LNCaP clone FGC (cell line): ENCODE measurements at regions not wholly inside any gene's neighbourhood (a gene's known extent, or its start where the extent isn't known, plus 50 kb on each side); places are given as distances from the start of the nearest gene placed in this dataset.

Experiments used
- DNase-seq: peaks from one replicate; pipeline ENCODE4 v3.0.0-alpha.2; 2011; ENCODE audit warnings: low read depth
- H3K4me3 ChIP-seq: 2 replicates; pipeline ENCODE4 v1.5.1; 2011; ENCODE audit warnings: mild to moderate bottlenecking, low read depth, low read length, control low read depth
- TF ChIP-seq, protein P1 (sequence below): IDR thresholded peaks from 2 replicates; pipeline ENCODE4 v1.5.1; 2012; ENCODE audit warnings: mild to moderate bottlenecking; ENCODE audit not compliant: control insufficient read depth, insufficient read depth; ENCODE audit errors: extremely low read depth

GRCh38 chr18:22513721-22514481 is 96.2 kb upstream of the CTAGE1 start:
- TF ChIP-seq, protein P1, sequence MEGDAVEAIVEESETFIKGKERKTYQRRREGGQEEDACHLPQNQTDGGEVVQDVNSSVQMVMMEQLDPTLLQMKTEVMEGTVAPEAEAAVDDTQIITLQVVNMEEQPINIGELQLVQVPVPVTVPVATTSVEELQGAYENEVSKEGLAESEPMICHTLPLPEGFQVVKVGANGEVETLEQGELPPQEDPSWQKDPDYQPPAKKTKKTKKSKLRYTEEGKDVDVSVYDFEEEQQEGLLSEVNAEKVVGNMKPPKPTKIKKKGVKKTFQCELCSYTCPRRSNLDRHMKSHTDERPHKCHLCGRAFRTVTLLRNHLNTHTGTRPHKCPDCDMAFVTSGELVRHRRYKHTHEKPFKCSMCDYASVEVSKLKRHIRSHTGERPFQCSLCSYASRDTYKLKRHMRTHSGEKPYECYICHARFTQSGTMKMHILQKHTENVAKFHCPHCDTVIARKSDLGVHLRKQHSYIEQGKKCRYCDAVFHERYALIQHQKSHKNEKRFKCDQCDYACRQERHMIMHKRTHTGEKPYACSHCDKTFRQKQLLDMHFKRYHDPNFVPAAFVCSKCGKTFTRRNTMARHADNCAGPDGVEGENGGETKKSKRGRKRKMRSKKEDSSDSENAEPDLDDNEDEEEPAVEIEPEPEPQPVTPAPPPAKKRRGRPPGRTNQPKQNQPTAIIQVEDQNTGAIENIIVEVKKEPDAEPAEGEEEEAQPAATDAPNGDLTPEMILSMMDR, result no peak
- no peak for DNase-seq
- no peak overlapping the region for H3K4me3 ChIP-seq

- TF ChIP-seq, protein P1, result no peak
- DNase-seq, result no peak
- no peak overlapping the region for H3K4me3 ChIP-seq
These were observed 96.9 kb upstream of the CTAGE1 start for GRCh38 chr18:22514655-22515054.

- H3K4me3 ChIP-seq, result no peak overlapping the region
- DNase-seq, result no peak
- TF ChIP-seq, protein P1, result no peak
These were observed 97.5 kb upstream of the CTAGE1 start for GRCh38 chr18:22515250-22515649.

- no peak for DNase-seq
- H3K4me3 ChIP-seq, result no peak overlapping the region
- TF ChIP-seq, protein P1, result no peak
These were observed 99.6 kb upstream of the CTAGE1 start for GRCh38 chr18:22517356-22517755.

DNA sequence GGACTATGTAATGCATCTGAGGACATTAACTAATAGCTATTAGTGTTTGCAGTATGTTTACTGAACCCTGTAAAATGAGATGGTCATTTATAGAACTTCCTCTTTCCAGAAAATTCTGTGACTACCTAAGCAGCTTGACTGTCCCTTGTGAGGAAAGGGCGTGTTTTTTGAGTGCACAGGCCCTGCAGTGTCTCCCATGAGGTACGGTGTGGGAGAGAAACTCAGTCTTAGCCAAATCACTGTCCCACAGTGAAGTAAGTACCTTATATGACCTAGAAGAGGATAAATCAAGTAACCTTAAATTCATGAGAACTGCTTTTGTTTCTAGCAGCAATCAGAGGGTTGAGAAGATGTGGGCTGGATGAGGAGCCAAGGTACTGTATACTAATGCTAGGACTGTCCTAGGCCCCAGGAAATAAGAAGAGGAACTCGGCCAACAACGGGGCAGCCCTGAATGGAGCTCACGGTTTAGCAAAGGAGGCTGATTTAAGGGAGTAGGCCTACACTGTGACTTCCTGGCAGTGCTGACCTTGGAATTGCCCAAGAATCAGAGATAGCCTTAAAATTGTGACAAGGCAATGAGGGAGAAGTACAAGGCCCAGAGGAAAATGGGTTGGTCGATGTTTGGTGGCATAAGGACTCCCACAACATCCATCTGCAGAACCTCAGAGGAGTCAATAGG is 103.5 kb upstream of the CTAGE1 start:
- DNase-seq, result no peak
- TF ChIP-seq, protein P1, result no peak

DNA sequence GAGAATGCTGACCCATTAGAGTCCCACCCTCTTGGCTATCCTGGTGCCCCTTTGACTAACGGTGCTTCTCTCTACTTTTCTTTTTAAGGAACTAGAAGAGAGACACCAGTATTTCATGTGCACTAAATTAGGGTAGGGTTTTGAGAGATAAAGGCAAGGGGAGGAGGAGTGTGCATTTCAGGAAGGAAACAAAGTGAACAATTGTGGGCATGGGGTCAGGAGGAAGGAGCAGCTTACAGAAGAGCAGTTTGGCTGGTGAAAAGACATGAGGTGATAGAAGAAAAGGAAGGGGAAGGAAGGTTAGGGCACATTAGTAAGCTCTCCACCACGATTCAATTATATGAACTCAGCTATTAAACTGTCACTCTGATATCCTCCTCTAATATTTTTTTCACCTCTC is 105.8 kb upstream of the CTAGE1 start:
- TF ChIP-seq, protein P1, result no peak
- no peak overlapping the region for H3K4me3 ChIP-seq
- no peak for DNase-seq

More for the DNA sequence above, 103.5 kb upstream of the CTAGE1 start:
- H3K4me3 ChIP-seq, result no peak overlapping the region
